Activated CD4-positive, alpha-beta T cell treated with anti-CD3 and anti-CD28 coated beads, Interleukin-2, amount 50 U/mL, for 4 hours (primary cell): ENCODE measurements at regions not wholly inside any gene's neighbourhood (a gene's known extent, or its start where the extent isn't known, plus 50 kb on each side); places are given as distances from the start of the nearest gene placed in this dataset.

Experiments used
- DNase-seq, 2 experiments: peaks; one replicate each; pipeline ENCODE4 v3.0.0-alpha.2; 2020

GRCh38 chr11:127677660-127678425 lies 677.3 kb upstream of the KIRREL3 start:
- no peak for DNase-seq

- DNase-seq = no peak
Observed at GRCh38 chr11:127675581-127675980, 675.0 kb upstream of the KIRREL3 start.

- no peak for DNase-seq
Observed at GRCh38 chr11:127674754-127675153, 674.2 kb upstream of the KIRREL3 start.

GRCh38 chr11:127670374-127671119 lies 670.0 kb upstream of the KIRREL3 start:
- no peak for DNase-seq

GRCh38 chr11:127656116-127656836 lies 655.7 kb upstream of the KIRREL3 start:
- DNase-seq = no peak

GRCh38 chr11:127653076-127653475 lies 652.5 kb upstream of the KIRREL3 start:
- DNase-seq = no peak

GRCh38 chr11:127651888-127652221 lies 651.3 kb upstream of the KIRREL3 start:
- DNase-seq = no peak

GRCh38 chr11:127651175-127651887 lies 650.8 kb upstream of the KIRREL3 start:
- DNase-seq = no peak

- DNase-seq = no peak
Observed at GRCh38 chr11:127649958-127650357, 649.4 kb upstream of the KIRREL3 start.

GRCh38 chr11:127649071-127649470 lies 648.5 kb upstream of the KIRREL3 start:
- no peak for DNase-seq

- no peak for DNase-seq
Observed at GRCh38 chr11:127648583-127648982, 648.0 kb upstream of the KIRREL3 start.

- no peak for DNase-seq
Observed at GRCh38 chr11:127644366-127644765, 643.8 kb upstream of the KIRREL3 start.

GRCh38 chr11:127643268-127644058 lies 642.9 kb upstream of the KIRREL3 start:
- DNase-seq = no peak

GRCh38 chr11:127640561-127641451 lies 640.2 kb upstream of the KIRREL3 start:
- DNase-seq = no peak

- DNase-seq = no peak
Observed at GRCh38 chr11:127639916-127640315, 639.3 kb upstream of the KIRREL3 start.

GRCh38 chr11:127632976-127633680 lies 632.6 kb upstream of the KIRREL3 start:
- no peak for DNase-seq

- no peak for DNase-seq
Observed at GRCh38 chr11:127632546-127632945, 632.0 kb upstream of the KIRREL3 start.

- no peak for DNase-seq
Observed at GRCh38 chr11:127631974-127632373, 631.4 kb upstream of the KIRREL3 start.

GRCh38 chr11:127629200-127629599 lies 628.6 kb upstream of the KIRREL3 start:
- DNase-seq = no peak

GRCh38 chr11:127628458-127628785 lies 627.9 kb upstream of the KIRREL3 start:
- no peak for DNase-seq
